ENCODE measurements at regions not wholly inside any gene's neighbourhood (a gene's known extent, or its start where the extent isn't known, plus 50 kb on each side); places are given as distances from the start of the nearest gene placed in this dataset.

DNA sequence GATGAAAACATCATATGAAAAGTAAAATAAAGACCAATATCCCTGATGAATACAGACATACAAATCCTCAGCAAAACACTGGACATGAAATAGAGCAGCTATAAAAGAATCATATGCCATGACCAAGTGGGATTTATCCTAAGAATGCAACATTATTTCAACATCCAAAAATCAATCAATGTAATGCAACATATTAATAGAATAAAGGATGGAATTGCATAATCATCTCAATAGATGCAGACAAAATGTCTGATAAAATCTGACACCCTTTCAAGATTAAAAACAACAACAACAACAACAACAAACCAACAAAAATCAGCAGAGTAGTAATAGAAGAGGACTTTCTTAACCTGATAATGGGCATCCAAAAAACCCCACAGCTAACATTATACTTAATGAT is 63.8 kb upstream of the IL1R1 start:
- intact Hi-C loops (cut with DNase I, micrococcal nuclease): no loop called here
- ATAC-seq (no peak), DNase-seq (no peak)

DNA sequence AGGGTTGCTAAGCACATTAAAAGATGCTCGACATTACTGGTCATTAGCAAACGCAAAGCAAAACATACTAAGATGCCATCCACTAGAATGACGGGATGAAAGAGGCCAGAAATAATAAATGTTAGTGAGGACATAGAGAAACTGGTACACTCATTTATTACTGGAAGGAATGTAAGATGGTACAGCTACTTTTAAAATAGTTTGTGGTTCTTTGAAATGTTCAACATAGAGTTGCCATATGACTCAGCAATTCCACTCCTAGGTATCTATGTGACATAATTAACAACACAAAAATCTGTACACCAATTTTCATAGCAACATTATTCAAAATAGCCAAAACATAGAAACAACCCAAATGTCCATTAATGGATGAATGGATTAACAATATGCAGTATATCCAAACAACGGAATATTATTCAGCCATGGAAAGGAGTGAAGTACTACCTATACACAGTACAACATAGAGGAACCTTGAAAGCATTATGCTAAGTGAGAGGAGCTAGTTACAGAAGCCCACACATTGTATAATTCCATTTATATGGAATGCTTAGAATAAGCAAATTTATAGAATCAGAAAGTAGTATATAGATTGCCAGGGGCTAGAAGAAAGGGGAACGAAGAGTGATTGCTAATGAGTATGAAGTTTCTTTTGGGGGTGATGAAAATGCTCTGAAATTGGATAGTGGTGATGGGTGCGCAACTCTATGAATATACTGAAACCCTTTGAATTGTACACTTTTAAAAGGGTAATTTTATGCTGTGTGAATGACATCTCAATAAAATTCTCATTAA is 61.9 kb upstream of the IL1R1 start:
- ATAC-seq (no peak), DNase-seq (no peak)
- intact Hi-C loops (cut with DNase I, micrococcal nuclease): no loop called here

DNA sequence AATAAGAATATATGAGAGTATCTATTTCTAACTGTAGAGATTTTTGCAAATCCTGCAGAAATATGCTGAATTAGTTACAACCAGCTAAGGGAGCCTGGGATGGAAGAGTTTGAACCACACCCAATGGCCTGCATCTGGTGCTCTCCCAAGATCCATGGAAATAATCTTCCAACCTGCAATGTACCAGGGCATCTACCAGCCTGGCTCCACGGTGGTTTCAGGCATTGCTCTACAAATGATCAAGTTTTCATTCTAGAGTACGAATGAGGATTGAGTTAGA is 61.4 kb upstream of the IL1R1 start:
- ATAC-seq (no peak), DNase-seq (no peak)
- intact Hi-C loops (cut with DNase I, micrococcal nuclease): no loop called here

DNA sequence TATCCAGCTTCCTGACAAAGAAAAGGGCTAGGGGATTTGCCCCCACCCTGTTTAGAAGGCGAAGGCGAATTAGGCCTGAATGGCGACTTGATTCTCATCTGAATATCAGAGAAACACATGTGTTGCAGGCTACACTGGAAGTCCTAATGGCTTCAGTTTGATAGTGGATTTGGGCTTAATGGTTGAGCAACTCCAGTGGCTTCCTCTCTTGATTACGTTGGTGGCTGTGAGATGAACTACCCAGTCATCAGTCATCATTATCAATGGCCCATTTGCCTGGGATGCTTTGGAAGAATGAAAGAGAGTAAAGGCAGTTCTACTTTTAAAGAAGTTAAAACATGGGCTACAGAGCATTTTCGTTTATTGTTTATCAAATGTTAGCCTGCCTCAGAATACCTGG is 60.9 kb upstream of the IL1R1 start:
- ATAC-seq (no peak), DNase-seq (no peak)
- intact Hi-C loops (cut with DNase I, micrococcal nuclease): no loop called here

DNA sequence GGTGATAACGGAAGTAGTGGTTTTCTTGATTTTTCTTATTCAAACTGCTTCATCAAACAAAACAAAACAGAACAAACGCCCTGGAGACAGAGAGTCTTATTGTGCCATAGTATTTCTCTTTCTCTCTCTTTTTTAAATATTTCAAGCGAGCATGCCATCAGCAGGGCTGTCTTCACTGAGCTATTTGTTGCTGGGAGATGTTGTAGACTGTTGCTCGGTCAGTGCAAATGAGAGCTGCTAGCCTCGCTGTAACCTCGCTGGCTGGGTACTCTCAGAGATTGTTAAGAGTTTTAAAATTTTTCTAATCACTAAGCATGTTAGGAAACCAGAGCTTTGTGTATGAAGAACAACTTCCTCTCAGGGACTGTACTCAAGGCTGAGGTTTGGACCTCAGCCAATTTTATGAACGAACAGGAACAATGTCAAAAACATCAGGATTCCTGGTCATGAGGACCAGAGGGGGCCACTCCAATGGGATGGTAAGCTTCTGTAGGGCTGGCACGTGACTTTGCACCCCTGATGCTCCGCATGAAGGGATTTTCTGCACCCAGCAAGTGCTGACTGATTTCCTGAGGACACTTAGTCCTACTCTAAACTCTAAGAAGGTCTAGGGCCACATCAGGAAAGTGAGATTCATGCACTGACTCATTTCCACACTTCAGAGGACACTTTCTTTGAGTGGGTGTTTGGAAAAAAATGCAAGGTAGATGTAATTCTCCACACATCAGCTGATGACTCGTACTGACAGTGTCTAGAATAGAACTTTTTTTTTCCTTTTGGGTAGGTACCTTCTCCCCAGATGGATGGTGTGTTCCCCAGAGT is 59.8 kb upstream of the IL1R1 start:
- intact Hi-C loops (cut with DNase I, micrococcal nuclease): no loop called here
- DNase-seq: no peak
- peak; percentile 25 for ATAC-seq

DNA sequence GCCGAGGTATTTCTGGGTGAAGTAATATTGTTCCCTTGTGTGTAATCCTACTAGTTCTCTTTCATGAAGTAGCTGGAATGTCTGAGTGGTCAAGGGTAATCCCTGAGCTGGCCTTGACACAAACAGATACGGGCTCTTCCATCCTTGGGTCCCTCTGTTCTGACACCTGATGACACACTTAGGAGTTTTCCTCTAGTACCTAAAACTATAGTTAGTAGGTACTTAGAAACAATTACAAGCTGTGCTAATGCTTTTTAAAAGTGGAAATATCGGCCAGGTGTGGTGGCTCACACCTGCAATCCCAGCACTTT is 59.2 kb upstream of the IL1R1 start:
- DNase-seq (no peak), ATAC-seq (no peak)
- intact Hi-C loops (cut with DNase I, micrococcal nuclease): no loop called here

DNA sequence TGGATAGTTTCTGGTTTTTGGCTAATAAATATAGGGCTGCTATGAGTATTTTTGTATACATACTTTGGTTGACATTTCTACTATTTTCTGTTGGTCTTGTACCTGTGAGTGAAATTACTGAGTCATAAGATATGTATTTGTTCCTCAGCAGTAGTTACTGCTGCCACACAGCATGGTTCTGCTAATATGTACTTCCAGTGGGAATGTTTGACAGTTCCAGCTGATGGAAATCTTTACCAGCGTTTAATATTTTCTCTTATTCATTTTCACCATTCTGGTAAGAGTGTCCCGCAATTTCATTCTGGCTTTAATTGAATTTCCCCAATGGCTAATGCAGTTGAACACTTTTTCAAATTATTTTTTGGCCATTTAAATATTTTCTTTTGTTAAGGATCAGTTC is 57.9 kb upstream of the IL1R1 start:
- intact Hi-C loops (cut with DNase I, micrococcal nuclease): no loop called here
- no peak for ATAC-seq
- DNase-seq: no peak

DNA sequence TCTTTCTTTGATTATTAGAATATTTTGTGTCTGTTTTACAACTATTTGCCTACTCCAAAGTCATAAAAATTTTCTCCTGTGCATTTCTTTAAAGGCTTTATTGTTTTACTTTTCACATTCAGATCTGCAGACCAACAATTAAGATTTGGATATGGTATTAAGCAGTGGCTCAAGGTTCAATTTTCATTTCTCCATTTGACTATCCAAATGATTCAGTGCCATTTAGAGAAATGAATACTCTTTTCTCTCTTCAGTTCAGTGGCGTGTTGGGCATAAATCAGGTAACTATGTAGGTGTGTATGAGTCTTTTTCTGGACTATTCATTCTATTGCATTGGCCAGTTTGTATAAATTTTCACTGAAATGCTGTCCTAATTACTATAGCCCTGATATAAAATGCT is 57.3 kb upstream of the IL1R1 start:
- ATAC-seq: no peak
- intact Hi-C loops (cut with DNase I, micrococcal nuclease): no loop called here

DNA sequence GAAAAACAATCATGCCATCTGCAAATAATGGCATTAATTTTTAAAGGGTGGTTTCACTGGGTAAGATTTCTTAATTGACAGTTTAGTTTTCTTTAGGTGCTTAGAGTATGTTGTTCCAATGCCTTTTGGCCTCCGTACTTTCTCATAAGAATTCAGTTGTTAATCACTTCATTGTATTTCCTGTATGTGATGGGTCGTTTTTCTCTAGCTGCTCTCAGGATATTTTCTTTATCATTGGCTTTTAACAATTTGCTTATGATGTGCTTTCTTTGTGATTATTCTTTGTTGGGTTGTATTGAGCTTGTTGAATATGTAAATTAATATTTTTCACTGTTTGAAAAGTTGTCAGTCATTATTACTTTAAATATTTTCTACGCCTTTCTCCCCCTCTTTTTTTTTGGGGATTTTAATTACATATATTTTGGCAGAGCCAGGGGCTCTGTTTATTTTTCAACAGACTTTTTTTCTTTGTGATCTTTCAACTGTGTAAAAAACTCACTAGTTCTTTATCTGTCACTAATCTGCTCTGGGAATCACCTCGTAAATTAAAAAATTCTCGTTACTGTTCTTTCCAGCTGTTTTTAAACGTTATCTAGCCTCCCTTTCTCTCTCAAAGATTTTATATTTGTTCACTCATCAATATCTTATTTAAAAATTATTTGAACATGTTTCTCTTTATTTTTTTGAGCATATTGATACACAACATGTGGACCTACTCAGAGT is 56.2 kb upstream of the IL1R1 start:
- no peak for DNase-seq
- intact Hi-C loops (cut with DNase I, micrococcal nuclease): no loop called here
- ATAC-seq: no peak

More for the DNA sequence above, 57.3 kb upstream of the IL1R1 start:
- DNase-seq: no peak

DNA sequence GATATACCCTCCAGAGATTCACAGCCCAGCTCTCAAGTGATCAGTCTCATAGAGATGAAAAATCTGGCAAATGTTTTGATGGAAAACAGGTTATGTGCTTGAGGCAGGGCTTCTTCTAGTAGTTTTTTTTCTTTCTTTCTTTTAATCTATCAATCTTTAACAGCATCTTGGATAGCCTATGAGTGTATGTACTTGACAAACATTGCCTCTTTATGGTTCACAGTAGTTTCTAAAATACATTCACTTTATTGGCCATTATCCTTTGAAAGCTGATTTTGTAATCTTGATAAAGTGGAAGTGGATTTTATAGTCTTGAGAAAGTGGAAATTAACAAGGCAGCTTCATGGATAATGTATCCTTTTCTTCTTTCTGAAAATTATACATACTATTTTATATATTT is 51.4 kb upstream of the IL1R1 start:
- DNase-seq: no peak
- ATAC-seq: peak; percentile 74
- intact Hi-C loops (cut with DNase I, micrococcal nuclease): no loop called here

DNA sequence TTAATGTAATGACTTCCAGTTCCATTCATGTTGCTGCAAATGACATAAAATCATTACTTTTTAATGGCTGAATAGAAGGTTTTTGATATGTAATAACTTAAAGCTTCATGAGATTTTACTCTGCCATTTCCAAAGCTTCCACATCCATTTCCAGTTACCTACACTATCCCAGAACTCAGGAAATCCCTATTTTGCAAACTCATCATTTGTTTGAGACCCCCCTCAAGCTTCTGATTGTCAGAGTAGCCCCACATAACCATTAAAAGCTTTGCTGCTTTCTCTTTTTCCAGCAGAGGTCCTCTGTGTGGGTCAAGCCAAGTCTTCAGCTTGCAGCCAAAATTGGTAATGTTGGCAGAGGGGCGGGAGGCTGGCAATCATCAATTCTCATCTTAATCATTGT is 50.6 kb upstream of the IL1R1 start:
- intact Hi-C loops (cut with DNase I, micrococcal nuclease): no loop called here
- no peak for DNase-seq
- ATAC-seq: no peak

DNA sequence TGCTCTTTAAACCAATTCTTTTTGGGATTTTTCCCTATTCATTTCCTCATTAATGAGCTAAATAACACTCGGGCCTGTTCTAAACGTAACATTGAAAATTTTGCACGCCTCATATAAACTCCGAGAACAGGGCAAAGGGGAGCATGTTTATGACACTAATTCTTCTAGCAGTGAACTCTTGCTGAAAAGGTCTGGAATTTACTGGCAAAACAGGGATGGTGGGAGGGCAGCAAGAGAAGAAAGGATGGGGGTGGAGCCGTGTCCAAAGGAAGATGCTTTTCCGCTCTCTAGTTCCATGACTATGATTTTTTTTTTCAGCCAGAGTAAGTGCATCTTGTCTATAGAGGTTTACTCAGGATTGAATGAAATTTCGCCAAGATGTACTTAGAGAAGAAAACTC is 50.0 kb upstream of the IL1R1 start:
- DNase-seq (no peak), ATAC-seq (no peak)
- intact Hi-C loops (cut with DNase I, micrococcal nuclease): no loop called here
